PC-9 (cell line): ENCODE measurements at regions not wholly inside any gene's neighbourhood (a gene's known extent, or its start where the extent isn't known, plus 50 kb on each side); places are given as distances from the start of the nearest gene placed in this dataset.
A peak's percentile ranks its signal among the peaks of the same experiment; 100 is the strongest.

Source experiments
- BruUV-seq: library from RNA; stranded (reverse); fragments of 400-500 nt; replicated peaks from 2 replicates; lab custom pipeline; 2021; lab: Mats Ljungman, UMichigan
- CTCF ChIA-PET: fragments of 300-600 bp; sonication (Branson Sonifier 250); formaldehyde crosslinking; loops from one replicate; lab custom pipeline; 2022; ENCODE audit warnings: antibody characterized with exemption; lab: Charles Lee
- POLR2A ChIA-PET: fragments of 300-600 bp; sonication (Branson Sonifier 250); formaldehyde crosslinking; loops from one replicate; lab custom pipeline; 2022; ENCODE audit warnings: antibody characterized with exemption; ENCODE audit not compliant: unreplicated experiment; lab: Charles Lee
- DNase-seq, 2 experiments: peaks; one replicate each; pipeline versions ENCODE4 v3.0.0 to v3.0.0-alpha.2; 2015 to 2022; ENCODE audit warnings: mixed read lengths in 1 of 2
- H2AFZ ChIP-seq: fragments of 200-600 bp; sonication (generic); 2 replicates; pipeline ENCODE4 v1.8.1; 2017; ENCODE audit warnings: antibody characterized with exemption
- H3F3A ChIP-seq: fragments of 200-600 bp; sonication (generic); 2 replicates; pipeline ENCODE4 v1.8.1; 2017; ENCODE audit warnings: antibody characterized with exemption, mild to moderate bottlenecking, low read depth; ENCODE audit not compliant: insufficient read depth
- H3K27ac ChIP-seq: fragments of 200-600 bp; sonication (generic); 2 replicates; pipeline ENCODE4 v1.6.1; 2016; ENCODE audit warnings: mixed run types
- H3K27me3 ChIP-seq: fragments of 200-600 bp; sonication (generic); 2 replicates; pipeline ENCODE4 v1.6.1; 2016; ENCODE audit warnings: low read depth, mixed run types; ENCODE audit not compliant: insufficient read depth
- H3K36me3 ChIP-seq: fragments of 200-600 bp; sonication (generic); 2 replicates; pipeline ENCODE4 v1.6.1; 2016; ENCODE audit warnings: low read depth, mixed run types
- H3K4me1 ChIP-seq: fragments of 200-600 bp; sonication (generic); replicated peaks from 2 replicates; pipeline ENCODE4 v1.6.1; 2016; ENCODE audit warnings: mixed run types; ENCODE audit not compliant: insufficient read depth
- H3K4me2 ChIP-seq: fragments of 200-600 bp; sonication (generic); 2 replicates; pipeline ENCODE4 v1.6.1; 2017; ENCODE audit warnings: mixed run types
- H3K4me3 ChIP-seq: fragments of 200-600 bp; sonication (generic); 2 replicates; pipeline ENCODE4 v1.6.1; 2016; ENCODE audit warnings: mixed run types
- H3K79me2 ChIP-seq: fragments of 200-600 bp; sonication (generic); 2 replicates; pipeline ENCODE4 v1.6.1; 2017; ENCODE audit warnings: low read depth, mixed run types
- H3K9me2 ChIP-seq: fragments of 200-600 bp; sonication (generic); 2 replicates; pipeline ENCODE4 v1.8.1; 2017; ENCODE audit warnings: mild to moderate bottlenecking; ENCODE audit not compliant: insufficient read depth
- H3K9me3 ChIP-seq: fragments of 200-600 bp; sonication (generic); 2 replicates; pipeline ENCODE4 v1.8.1; 2016; ENCODE audit warnings: low read depth; ENCODE audit not compliant: insufficient read depth
- H4K20me1 ChIP-seq: fragments of 200-600 bp; sonication (generic); 2 replicates; pipeline ENCODE4 v1.8.1; 2017; ENCODE audit not compliant: insufficient read depth
- EZH2 ChIP-seq: fragments of 200-600 bp; sonication (generic); IDR thresholded peaks from 2 replicates; pipeline ENCODE4 v1.8.0; 2017; ENCODE audit warnings: antibody characterized with exemption, low read depth
- intact Hi-C: fragments of 100-400 bp; cut with micrococcal nuclease; formaldehyde crosslinking; loops from one replicate; pipeline ENCODE4 v1.10.0; 2022; ENCODE audit not compliant: unreplicated experiment
- TF ChIP-seq, protein P1 (sequence below): fragments of 200-600 bp; sonication (generic); conservative IDR thresholded peaks from 2 replicates; pipeline ENCODE4 v1.6.1; 2017; ENCODE audit warnings: mixed run types, antibody characterized with exemption, mild to moderate bottlenecking, moderate library complexity

- Histone ChIP-seq H3K79me2 (no peaks in the 10 kb centered on the region), H3K9me3 (no peaks in the 10 kb centered on the region; the same call in 1 of the 2 replicates), H3K4me2 (no peak overlapping the region), H3K27me3 (no peaks in the 10 kb centered on the region), H3K4me3 (no peak overlapping the region), H3K27ac (no peak overlapping the region), H2AFZ (no peak overlapping the region), H3K9me2 (no peaks in the 10 kb centered on the region), H3F3A (no peaks in the 10 kb centered on the region), H4K20me1 (no peaks in the 10 kb centered on the region), H3K4me1 (peaks cover 8% of the 10 kb centered on the region; the same call in 1 of the 2 replicates), H3K36me3 (no peaks in the 10 kb centered on the region)
- intact Hi-C loops: loop anchor here (10.0 kb wide), 1 partner anchor 130 kb away; the partner anchor contains the start of gene ATP1B1
- POLR2A ChIA-PET: no interaction called here
- TF ChIP-seq EZH2: no peak
- TF ChIP-seq, protein P1, sequence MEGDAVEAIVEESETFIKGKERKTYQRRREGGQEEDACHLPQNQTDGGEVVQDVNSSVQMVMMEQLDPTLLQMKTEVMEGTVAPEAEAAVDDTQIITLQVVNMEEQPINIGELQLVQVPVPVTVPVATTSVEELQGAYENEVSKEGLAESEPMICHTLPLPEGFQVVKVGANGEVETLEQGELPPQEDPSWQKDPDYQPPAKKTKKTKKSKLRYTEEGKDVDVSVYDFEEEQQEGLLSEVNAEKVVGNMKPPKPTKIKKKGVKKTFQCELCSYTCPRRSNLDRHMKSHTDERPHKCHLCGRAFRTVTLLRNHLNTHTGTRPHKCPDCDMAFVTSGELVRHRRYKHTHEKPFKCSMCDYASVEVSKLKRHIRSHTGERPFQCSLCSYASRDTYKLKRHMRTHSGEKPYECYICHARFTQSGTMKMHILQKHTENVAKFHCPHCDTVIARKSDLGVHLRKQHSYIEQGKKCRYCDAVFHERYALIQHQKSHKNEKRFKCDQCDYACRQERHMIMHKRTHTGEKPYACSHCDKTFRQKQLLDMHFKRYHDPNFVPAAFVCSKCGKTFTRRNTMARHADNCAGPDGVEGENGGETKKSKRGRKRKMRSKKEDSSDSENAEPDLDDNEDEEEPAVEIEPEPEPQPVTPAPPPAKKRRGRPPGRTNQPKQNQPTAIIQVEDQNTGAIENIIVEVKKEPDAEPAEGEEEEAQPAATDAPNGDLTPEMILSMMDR: no peak
- CTCF ChIA-PET: no interaction called here
- peak; percentile 14 to 82 for DNase-seq
- no TSS peak for BruUV-seq
Observed at GRCh38 chr1:168974611-168975010, 131.9 kb upstream of the ATP1B1 start.

GRCh38 chr1:168976267-168976666, 130.2 kb upstream of the ATP1B1 start:
- no peaks in the 10 kb centered on the region for H3F3A ChIP-seq
- H3K27ac ChIP-seq: no peak overlapping the region
- DNase-seq: no peak
- H3K36me3 ChIP-seq: no peaks in the 10 kb centered on the region
- no peak overlapping the region for H3K4me2 ChIP-seq
- H3K27me3 ChIP-seq: no peaks in the 10 kb centered on the region
- H3K9me3 ChIP-seq: no peaks in the 10 kb centered on the region; the same call in none of the 2 replicates
- CTCF ChIA-PET: no interaction called here
- BruUV-seq: no TSS peak
- H3K4me1 ChIP-seq: peaks cover 8% of the 10 kb centered on the region; the same call in 1 of the 2 replicates
- H3K9me2 ChIP-seq: no peaks in the 10 kb centered on the region
- intact Hi-C loops: loop anchor here (10.0 kb wide), 1 partner anchor 129 kb away; the partner anchor contains the start of gene ATP1B1
- no peaks in the 10 kb centered on the region for H3K79me2 ChIP-seq
- H3K4me3 ChIP-seq: no peak overlapping the region
- TF ChIP-seq, protein P1: no peak
- H4K20me1 ChIP-seq: no peaks in the 10 kb centered on the region
- H2AFZ ChIP-seq: no peak overlapping the region
- POLR2A ChIA-PET: no interaction called here

DNA sequence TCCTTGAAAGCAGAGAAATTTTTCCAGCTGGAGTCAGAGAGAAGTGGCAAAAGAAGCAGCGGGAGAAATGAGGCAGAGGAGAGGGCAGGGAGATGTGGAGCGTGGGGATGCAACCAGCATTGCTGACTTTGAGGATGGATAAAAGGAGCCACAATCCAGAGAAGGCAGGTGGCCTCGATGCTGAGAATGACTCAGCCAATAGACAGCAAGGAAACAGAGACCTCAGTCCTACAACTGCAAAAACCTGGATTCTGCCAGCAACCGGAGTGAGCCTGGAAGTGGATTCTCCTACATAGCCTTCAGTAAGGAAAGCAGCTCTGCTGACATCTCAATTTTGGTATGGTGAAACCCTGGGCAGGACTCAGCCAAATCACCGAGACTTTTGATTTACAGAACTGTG, 128.9 kb upstream of the ATP1B1 start:
- Histone ChIP-seq H3K79me2 (no peaks in the 10 kb centered on the region), H3K9me3 (no peaks in the 10 kb centered on the region; the same call in none of the 2 replicates), H3K9me2 (no peaks in the 10 kb centered on the region), H3F3A (no peaks in the 10 kb centered on the region), H2AFZ (no peak overlapping the region), H3K4me2 (no peak overlapping the region), H3K4me1 (peaks cover 8% of the 10 kb centered on the region; the same call in 1 of the 2 replicates), H3K36me3 (no peaks in the 10 kb centered on the region), H4K20me1 (no peaks in the 10 kb centered on the region), H3K27me3 (no peaks in the 10 kb centered on the region), H3K27ac (no peak overlapping the region), H3K4me3 (no peak overlapping the region)
- ChIA-PET CTCF (no interaction called here), POLR2A (interaction anchor here (0.6 kb wide), 1 partner anchor 133 kb away, joined by 3 read pairs; no protein-coding TSS in a partner anchor)
- DNase-seq: no peak
- TF ChIP-seq EZH2: no peak
- TF ChIP-seq, protein P1: no peak
- BruUV-seq: no TSS peak
- intact Hi-C loops: loop anchor here (10.0 kb wide), 1 partner anchor 127 kb away; the partner anchor contains the start of gene ATP1B1
